K562 (cell line): ENCODE measurements at regions not wholly inside any gene's neighbourhood (a gene's known extent, or its start where the extent isn't known, plus 50 kb on each side); places are given as distances from the start of the nearest gene placed in this dataset.

Experiments
- ATAC-seq: fragments of 200-7000 bp; cut with Tn5 transposase; 3 replicates; pipeline ENCODE4 v1.9.1; 2020; ENCODE audit warnings: moderate library complexity
- BruUV-seq: library from RNA; stranded (reverse); fragments of 400-500 nt; replicated peaks from 2 replicates; lab custom pipeline; 2021; lab: Mats Ljungman, UMichigan
- CTCF ChIA-PET: fragments of 300-600 bp; formaldehyde crosslinking; extraction: SDS; loops from one replicate; lab custom pipeline; 2021; ENCODE audit warnings: low intra/inter-chr PET ratio; lab: Yijun Ruan, JAX
- POLR2A ChIA-PET: fragments of 300-600, 350-650 bp; sonication (Branson Sonifier 250); formaldehyde crosslinking; extraction: SDS; loops from one replicate; lab custom pipeline; 2021; ENCODE audit warnings: antibody characterized with exemption, inconsistent platforms; lab: Yijun Ruan, JAX
- DNase-seq, 4 experiments: peaks; one replicate each; pipeline versions ENCODE4 v3.0.0 to v3.0.0-alpha.2; 2011 to 2018; ENCODE audit warnings: low spot score in 3 of 4, mixed read lengths in 3 of 4; ENCODE audit errors: extremely low read depth in 1 of 4
- FAIRE-seq: peaks from 2 replicates; lab custom pipeline; 2011; peaks lifted over from hg19 to GRCh38; lab: Jason Lieb, UNC
- H2AFZ ChIP-seq: 2 replicates; pipeline ENCODE4 v1.6.0; 2011; ENCODE audit warnings: low read depth, low read length, control low read depth, inconsistent platforms
- H3K27ac ChIP-seq: fragments of 200-600 bp; 3 replicates; pipeline ENCODE4 v1.8.0; 2011; ENCODE audit warnings: low read depth, mild to moderate bottlenecking, control low read depth, inconsistent platforms, low read length, moderate library complexity, mixed read lengths; ENCODE audit errors: extremely low read depth
- H3K27me3 ChIP-seq, 2 experiments: fragments of 300-600 bp in 1 of 2; 2 replicates in 1 of 2; 3 replicates in 1 of 2; pipeline versions ENCODE4 v1.6.0 to v1.8.0; 2011; ENCODE audit warnings: inconsistent platforms in 2 of 2, low read length in 2 of 2, mild to moderate bottlenecking in 1 of 2, mixed read lengths in 1 of 2, moderate library complexity in 1 of 2; ENCODE audit not compliant: control insufficient read depth in 2 of 2, insufficient read depth in 2 of 2
- H3K36me3 ChIP-seq: fragments of 300-600 bp; 3 replicates; pipeline ENCODE4 v1.8.0; 2011; ENCODE audit warnings: mild to moderate bottlenecking, low read length, inconsistent platforms; ENCODE audit not compliant: control insufficient read depth, insufficient read depth
- H3K4me1 ChIP-seq, 2 experiments: fragments of 200-600 bp in 1 of 2; replicated peaks in 1 of 2; 2 replicates in 1 of 2; 3 replicates in 1 of 2; pipeline versions ENCODE4 v1.5.1 to v1.8.0; 2011; ENCODE audit warnings: inconsistent platforms in 2 of 2, low read length in 2 of 2, mild to moderate bottlenecking in 1 of 2, mixed read lengths in 1 of 2, moderate library complexity in 1 of 2; ENCODE audit not compliant: control insufficient read depth in 2 of 2, insufficient read depth in 2 of 2
- H3K4me2 ChIP-seq: 2 replicates; pipeline ENCODE4 v1.6.1; 2011; ENCODE audit warnings: low read length, control low read depth, inconsistent platforms, mixed read lengths; ENCODE audit not compliant: insufficient read depth
- H3K4me3 ChIP-seq: fragments of 200-600 bp; sonication (generic), shearing (Covaris generic); 2 replicates; pipeline ENCODE4 v1.5.1; 2016; ENCODE audit warnings: control low read depth, inconsistent platforms
- H3K79me2 ChIP-seq: fragments of 200-600 bp; 3 replicates; pipeline ENCODE4 v1.8.0; 2011; ENCODE audit warnings: low read length, inconsistent platforms; ENCODE audit not compliant: control insufficient read depth, insufficient read depth
- H3K9ac ChIP-seq, 2 experiments: 2 replicates each; pipeline versions ENCODE4 v1.6.0 to v1.6.1; 2011; ENCODE audit warnings: low read depth in 2 of 2, low read length in 2 of 2, control low read depth in 1 of 2, inconsistent platforms in 1 of 2, mild to moderate bottlenecking in 1 of 2, mixed read lengths in 1 of 2; ENCODE audit not compliant: insufficient read depth in 1 of 2
- H3K9me1 ChIP-seq: one replicate; pipeline ENCODE4 v1.6.0; 2011; ENCODE audit warnings: inconsistent platforms, mild to moderate bottlenecking, low read length, moderate library complexity; ENCODE audit not compliant: control insufficient read depth, insufficient read depth
- H3K9me3 ChIP-seq: replicated peaks from 2 replicates; pipeline ENCODE4 v1.5.1; 2011; ENCODE audit warnings: low read depth, low read length, inconsistent platforms; ENCODE audit not compliant: control insufficient read depth, insufficient read depth
- H4K20me1 ChIP-seq: replicated peaks from 2 replicates; pipeline ENCODE4 v1.6.1; 2011; ENCODE audit warnings: low read length, inconsistent platforms, mixed read lengths; ENCODE audit not compliant: control insufficient read depth, insufficient read depth
- CBX8 ChIP-seq: fragments of 200-600 bp; sonication (generic); IDR thresholded peaks from 2 replicates; pipeline ENCODE4 v1.6.1; 2012; ENCODE audit warnings: borderline replicate concordance, mixed run types, low read depth, mild to moderate bottlenecking, moderate library complexity, mixed read lengths, low read length, control low read depth, inconsistent platforms; ENCODE audit not compliant: poor library complexity, severe bottlenecking; ENCODE audit errors: extremely low read depth
- ETV5 ChIP-seq: sonication (generic); formaldehyde crosslinking; IDR thresholded peaks from 2 replicates; pipeline ENCODE4 v1.4.0; 2020; ENCODE audit warnings: low read depth, mild to moderate bottlenecking, missing genetic modification reagents
- GATAD2A ChIP-seq: fragments of 450-650 bp; IDR thresholded peaks from 2 replicates; pipeline ENCODE4 v1.6.1; 2017
- HBP1 ChIP-seq: fragments of 450-650 bp; formaldehyde crosslinking; IDR thresholded peaks from 2 replicates; pipeline ENCODE4 v1.4.0; 2022; ENCODE audit warnings: missing genetic modification characterization
- IRF2 ChIP-seq: sonication (generic); formaldehyde crosslinking; IDR thresholded peaks from 2 replicates; pipeline ENCODE4 v1.8.1; 2022; ENCODE audit warnings: mild to moderate bottlenecking, missing genetic modification reagents
- NR2F6 ChIP-seq: fragments of 450-650 bp; formaldehyde crosslinking; IDR thresholded peaks from 2 replicates; pipeline ENCODE4 v1.4.0; 2020; ENCODE audit warnings: mild to moderate bottlenecking
- REST ChIP-seq, 2 experiments: fragments of 450-650 bp; formaldehyde crosslinking in 1 of 2; IDR thresholded peaks; 2 replicates each; pipeline versions ENCODE4 v1.4.0 to v1.6.1; 2014 to 2020; ENCODE audit warnings: mild to moderate bottlenecking in 2 of 2, borderline replicate concordance in 1 of 2, low read depth in 1 of 2
- ZNF224 ChIP-seq: sonication (generic); formaldehyde crosslinking; IDR thresholded peaks from 2 replicates; pipeline ENCODE4 v1.8.0; 2022; ENCODE audit warnings: mild to moderate bottlenecking, missing genetic modification reagents
- WGBS: fragments of 100-300 bp; shearing (Covaris generic); methylation state at CpG from one replicate; pipeline ENCODE4 v1.1.6; 2016; ENCODE audit warnings: low coverage, mixed read lengths; ENCODE audit not compliant: insufficient coverage; ENCODE audit errors: missing lambda C conversion rate; 5-methylcytosine and 5-hydroxymethylcytosine counted together
- in situ Hi-C: fragments of 300-500 bp; cut with MboI; formaldehyde crosslinking; loops from 4 replicates; pipeline ENCODE4 v1.15.0; 2018; ENCODE audit warnings: inconsistent platforms, mixed read lengths
- intact Hi-C: fragments of 100-400 bp; cut with micrococcal nuclease; formaldehyde crosslinking; loops from 2 replicates; pipeline ENCODE4 v1.14.2; 2022

- TF ChIP-seq HBP1 (CRISPR knock-in tag) = no peak
- TF ChIP-seq, all 486 proteins: peak for 0
Measured at GRCh38 chr1:81467383-81467782, 333.4 kb upstream of the ADGRL2 start (continued).

GRCh38 chr1:81466961-81467360 lies 333.8 kb upstream of the ADGRL2 start:
- Histone ChIP-seq H3K79me2 (no peaks in the 10 kb centered on the region), H4K20me1 (no peaks in the 10 kb centered on the region), H3K36me3 (no peaks in the 10 kb centered on the region), H3K9me3 (no peaks in the 10 kb centered on the region), H3K9me1 (no peaks in the 10 kb centered on the region), H3K4me3 (no peak overlapping the region), H3K27me3 (no peaks in the 10 kb centered on the region), H3K4me2 (no peak overlapping the region), H3K4me1 (no peaks in the 10 kb centered on the region), H2AFZ (no peak overlapping the region), H3K27ac (no peak overlapping the region), H3K9ac (no peak overlapping the region)
- FAIRE-seq (no peak), ATAC-seq (no peak), DNase-seq (no peak)
- WGBS = 0% methylated on average over 4 of the region's 4 CpGs
- ChIA-PET CTCF (no interaction called here), POLR2A (interaction anchor here (0.7 kb wide), 1 partner anchor 37 kb away, joined by 3 read pairs; no protein-coding TSS in a partner anchor)
- BruUV-seq = no TSS peak
- in situ Hi-C loops (no loop called here), intact Hi-C loops (no loop called here)
- TF ChIP-seq REST (IDR thresholded peaks at IDR 0.05; ENCODE audit: borderline replicate concordance) (no peak), REST (CRISPR knock-in tag; IDR thresholded peaks at IDR 0.05; ENCODE audit: low read depth) (no peak), ETV5 (CRISPR knock-in tag) (no peak), NR2F6 (no peak), CBX8 (no peak), GATAD2A (no peak), IRF2 (CRISPR knock-in tag) (no peak), ZNF224 (CRISPR knock-in tag) (no peak)
